ENCODE measurements at regions not wholly inside any gene's neighbourhood (a gene's known extent, or its start where the extent isn't known, plus 50 kb on each side); places are given as distances from the start of the nearest gene placed in this dataset.

GRCh38 chrX:118211891-118212816, 95.5 kb upstream of the KLHL13 start:
- H3K4me3 ChIP-seq (ENCODE audit: low read length) = no peak overlapping the region

GRCh38 chrX:118212817-118213183, 96.2 kb upstream of the KLHL13 start:
- no peak for DNase-seq (ENCODE audit: low read depth)
- no peak overlapping the region for H3K4me3 ChIP-seq (ENCODE audit: low read length)
- no peak for TF ChIP-seq CTCF (conservative IDR thresholded peaks at IDR 0.05; ENCODE audit: low read length)

More at GRCh38 chrX:118211891-118212816, 95.5 kb upstream of the KLHL13 start:
- DNase-seq (ENCODE audit: low read depth) = no peak
- no peak for TF ChIP-seq CTCF (conservative IDR thresholded peaks at IDR 0.05; ENCODE audit: low read length)

GRCh38 chrX:118215346-118215745, 98.7 kb upstream of the KLHL13 start:
- DNase-seq (ENCODE audit: low read depth) = no peak
- H3K4me3 ChIP-seq (ENCODE audit: low read length) = no peak overlapping the region
- TF ChIP-seq CTCF (conservative IDR thresholded peaks at IDR 0.05; ENCODE audit: low read length) = no peak

GRCh38 chrX:118216087-118216486, 99.5 kb upstream of the KLHL13 start:
- no peak for TF ChIP-seq CTCF (conservative IDR thresholded peaks at IDR 0.05; ENCODE audit: low read length)
- no peak for DNase-seq (ENCODE audit: low read depth)
- H3K4me3 ChIP-seq (ENCODE audit: low read length) = no peak overlapping the region

GRCh38 chrX:118216509-118216908, 99.9 kb upstream of the KLHL13 start:
- TF ChIP-seq CTCF (conservative IDR thresholded peaks at IDR 0.05; ENCODE audit: low read length) = no peak
- no peak for DNase-seq (ENCODE audit: low read depth)
- no peak overlapping the region for H3K4me3 ChIP-seq (ENCODE audit: low read length)

GRCh38 chrX:118218079-118218478, 101.5 kb upstream of the KLHL13 start:
- no peak for TF ChIP-seq CTCF (conservative IDR thresholded peaks at IDR 0.05; ENCODE audit: low read length)
- no peak for DNase-seq (ENCODE audit: low read depth)

GRCh38 chrX:118218940-118219339, 102.3 kb upstream of the KLHL13 start:
- TF ChIP-seq CTCF (conservative IDR thresholded peaks at IDR 0.05; ENCODE audit: low read length) = no peak
- no peak for DNase-seq (ENCODE audit: low read depth)
- no peak overlapping the region for H3K4me3 ChIP-seq (ENCODE audit: low read length)

More at GRCh38 chrX:118218079-118218478, 101.5 kb upstream of the KLHL13 start:
- no peak overlapping the region for H3K4me3 ChIP-seq (ENCODE audit: low read length)
